ENCODE measurements at regions not wholly inside any gene's neighbourhood (a gene's known extent, or its start where the extent isn't known, plus 50 kb on each side); places are given as distances from the start of the nearest gene placed in this dataset.

DNA sequence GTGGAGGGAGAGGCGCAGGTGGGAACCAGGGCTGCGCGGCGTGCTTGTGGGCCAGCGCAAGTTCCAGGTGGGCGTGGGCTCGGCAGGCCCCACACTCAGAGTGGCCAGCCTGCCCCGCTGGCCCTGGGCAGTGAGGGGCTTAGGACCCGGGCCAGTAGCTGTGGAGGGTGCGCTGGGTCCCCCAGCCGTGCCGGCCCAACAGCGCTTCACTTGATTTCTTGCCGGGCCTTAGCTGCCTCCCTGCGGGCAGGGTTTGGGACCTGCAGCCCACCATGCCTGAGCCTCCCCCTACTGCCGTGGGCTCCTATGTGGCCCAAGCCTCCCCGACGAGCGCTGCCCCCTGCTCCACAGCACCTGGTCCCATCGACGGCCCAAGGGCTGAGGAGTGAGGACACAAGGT, 1636.9 kb upstream of the SLC39A10 start:
- DNase-seq = no peak

DNA sequence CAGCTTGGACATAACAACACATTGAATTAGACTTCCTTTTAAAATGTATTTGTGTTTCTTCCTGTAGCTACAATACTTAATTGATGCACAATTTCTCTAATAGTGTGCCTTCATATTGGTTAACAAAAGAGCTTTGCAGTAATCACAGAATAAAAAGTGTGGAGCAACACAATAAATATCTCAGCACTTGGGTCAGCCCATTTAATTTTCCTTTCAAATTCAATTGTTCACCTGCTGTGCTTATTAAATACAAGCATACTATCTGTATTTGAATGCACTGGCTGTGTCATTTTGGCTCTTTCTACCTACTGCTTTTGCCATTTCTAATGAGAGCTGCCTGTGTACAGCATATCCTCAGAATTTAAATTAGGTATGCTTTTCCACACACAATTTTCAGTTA, 1641.3 kb upstream of the SLC39A10 start:
- no peak for DNase-seq

- no peak for DNase-seq
Observed at GRCh38 chr2:194014639-194015038, 1642.4 kb upstream of the SLC39A10 start.

DNA sequence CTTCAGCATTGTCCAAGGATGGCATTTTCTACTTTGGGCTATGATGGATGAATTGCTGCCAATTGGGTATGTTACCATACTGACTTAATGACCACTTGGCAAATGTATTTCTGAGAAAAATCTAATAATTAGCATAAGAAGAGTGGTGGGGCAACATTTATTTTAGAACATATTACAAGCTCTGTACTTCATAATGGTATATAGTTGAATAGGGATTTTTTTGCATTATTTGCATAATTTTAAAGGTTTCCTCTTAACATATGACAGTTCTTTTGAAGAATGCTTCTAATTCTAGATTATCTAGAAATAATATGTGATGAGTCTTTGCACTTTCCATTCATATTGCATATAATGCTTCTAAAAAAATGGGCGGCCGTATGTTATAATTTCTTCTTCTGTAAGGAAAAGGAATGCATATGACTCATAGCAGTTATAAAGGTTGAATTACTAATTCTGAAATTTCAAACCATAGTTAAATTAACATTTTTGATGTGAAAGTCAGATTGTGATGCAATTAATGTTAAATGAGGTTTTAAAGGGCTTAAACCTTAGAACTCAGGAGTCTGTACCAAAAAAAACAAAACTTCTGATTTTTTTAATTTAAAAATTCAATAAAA, 1652.3 kb upstream of the SLC39A10 start:
- no peak for DNase-seq

DNA sequence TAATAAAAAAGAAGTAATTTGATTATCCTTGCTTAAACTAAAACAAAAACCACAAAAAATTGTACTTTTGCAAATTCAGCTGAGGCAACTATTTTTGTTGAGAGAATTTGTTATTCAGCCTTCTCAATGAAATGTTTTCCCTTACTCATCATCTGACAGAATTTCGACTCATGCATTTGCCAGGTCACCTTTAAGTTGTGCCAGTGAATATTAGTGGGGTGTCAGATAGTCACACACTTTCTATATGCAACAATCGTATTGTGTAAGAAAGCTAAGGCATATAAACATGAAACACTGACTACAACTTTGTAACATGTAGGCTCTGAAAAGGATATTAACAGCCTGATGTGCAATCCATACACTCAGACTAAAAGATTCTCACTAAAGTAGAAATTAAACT, 1653.1 kb upstream of the SLC39A10 start:
- no peak for DNase-seq

- DNase-seq = no peak
Observed at GRCh38 chr2:194002699-194003368, 1654.2 kb upstream of the SLC39A10 start.

DNA sequence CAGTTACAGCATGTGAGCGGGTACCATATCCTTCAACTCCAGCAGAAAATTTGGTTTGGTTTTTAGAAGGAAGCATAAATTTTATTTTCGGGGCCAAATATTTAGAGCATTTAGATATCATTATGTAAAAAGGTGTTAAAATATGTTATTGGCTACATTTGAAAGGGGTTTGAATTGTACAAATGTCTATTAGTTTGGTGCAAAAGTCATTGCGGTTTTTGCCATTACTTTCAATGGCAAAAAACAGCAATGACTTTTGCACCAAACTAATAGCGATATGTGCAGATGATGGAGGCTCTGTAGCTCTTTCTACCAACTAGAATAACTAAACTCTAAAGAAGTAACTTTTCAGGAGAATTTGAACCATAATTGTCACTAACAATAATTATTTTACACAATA, 1666.2 kb upstream of the SLC39A10 start:
- no peak for DNase-seq

DNA sequence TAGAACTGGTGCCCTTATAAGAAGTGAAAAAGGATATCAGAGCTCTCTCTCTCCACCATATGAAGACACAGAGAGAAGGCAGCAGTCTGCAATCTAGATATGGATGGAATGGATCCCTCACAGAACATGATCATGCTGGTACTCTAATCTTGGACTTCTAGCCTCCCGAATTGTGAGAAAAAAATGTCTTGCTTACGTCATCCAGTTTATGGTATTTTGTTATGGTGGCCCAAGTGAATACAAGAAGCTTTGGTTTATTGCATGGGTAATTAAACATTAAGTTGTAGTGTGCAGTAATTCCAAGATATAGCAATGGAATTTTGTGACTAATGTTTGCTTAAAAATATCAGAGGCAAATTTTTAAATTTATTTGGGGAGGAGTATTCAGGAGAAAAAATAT, 1667.4 kb upstream of the SLC39A10 start:
- no peak for DNase-seq

DNA sequence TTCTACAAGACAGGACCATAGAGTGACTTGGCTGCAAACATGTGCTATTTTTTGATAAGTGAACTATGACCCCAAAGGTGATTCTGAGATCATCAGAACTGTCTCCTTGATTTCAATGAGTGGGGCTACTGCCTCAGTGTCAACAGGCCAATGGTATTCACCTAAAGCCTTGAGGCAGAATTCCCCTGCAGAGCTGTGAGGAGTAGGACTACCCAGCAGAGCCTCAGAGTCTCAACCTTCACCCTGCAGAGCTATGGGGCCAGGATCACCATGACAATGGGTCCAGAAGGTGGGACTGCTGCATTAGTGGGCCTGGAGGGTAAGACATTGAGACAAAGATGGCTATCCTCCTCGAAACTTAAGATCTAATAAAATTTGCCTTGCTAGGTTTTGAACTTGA, 1668.2 kb upstream of the SLC39A10 start:
- no peak for DNase-seq

DNA sequence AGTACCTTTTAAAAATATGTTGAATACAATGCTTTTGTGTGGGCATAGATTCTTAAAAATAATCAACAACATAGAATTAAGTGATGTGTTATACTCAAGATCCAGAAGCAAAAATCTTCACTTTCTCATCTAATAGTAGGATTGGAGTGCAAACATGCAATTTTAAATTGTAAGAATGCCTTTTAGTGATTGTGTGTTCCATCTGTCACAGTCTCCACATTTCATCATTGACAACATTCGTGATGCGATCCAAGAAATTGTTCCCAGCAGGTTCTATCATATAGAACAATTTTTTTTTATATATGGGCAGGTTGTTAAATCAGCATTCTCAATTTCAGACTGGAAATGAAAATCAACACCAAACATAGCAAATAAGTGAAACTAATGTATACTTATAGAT, 1671.8 kb upstream of the SLC39A10 start:
- DNase-seq = no peak

- DNase-seq = no peak
Observed at GRCh38 chr2:193980599-193980998, 1676.4 kb upstream of the SLC39A10 start.

DNA sequence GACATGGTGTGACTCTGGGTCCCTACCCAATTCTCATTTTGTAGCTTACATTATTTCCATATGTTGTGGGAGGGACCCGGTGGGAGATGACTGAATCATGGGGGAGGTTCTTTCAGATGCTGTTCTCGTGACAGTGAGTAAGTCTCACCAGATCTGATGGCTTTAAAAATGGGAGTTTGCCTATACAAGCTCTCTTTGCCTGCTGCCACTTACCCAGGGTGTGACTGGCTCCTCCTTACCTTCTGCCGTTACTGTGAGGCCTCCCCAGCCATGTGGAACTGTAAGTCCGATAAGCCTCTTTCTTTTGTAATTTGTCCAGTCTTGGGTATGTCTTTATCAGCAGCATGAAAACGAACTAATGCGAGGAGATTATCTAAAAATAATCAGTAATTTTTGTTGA, 1683.2 kb upstream of the SLC39A10 start:
- no peak for DNase-seq

- no peak for DNase-seq
Observed at GRCh38 chr2:193966590-193966989, 1690.4 kb upstream of the SLC39A10 start.

DNA sequence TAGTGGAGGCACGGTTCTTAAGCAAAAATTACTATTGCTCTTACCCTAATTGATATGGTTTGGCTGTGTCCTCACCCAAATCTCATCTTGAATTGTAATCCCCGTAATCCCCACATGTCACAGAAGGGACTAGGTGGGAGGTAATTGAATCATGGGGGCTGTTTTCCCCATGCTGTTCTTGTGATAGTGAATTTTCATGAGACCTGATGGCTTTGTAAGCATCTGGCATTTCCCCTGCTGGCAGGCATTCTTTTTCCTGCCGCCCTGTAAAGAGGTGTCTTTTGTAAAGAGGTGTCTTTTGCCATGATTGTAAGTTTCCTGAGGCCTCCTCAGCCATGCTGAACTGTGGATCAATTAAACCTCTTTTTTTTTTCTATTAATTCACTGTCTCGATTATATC, 1691.8 kb upstream of the SLC39A10 start:
- DNase-seq = no peak

DNA sequence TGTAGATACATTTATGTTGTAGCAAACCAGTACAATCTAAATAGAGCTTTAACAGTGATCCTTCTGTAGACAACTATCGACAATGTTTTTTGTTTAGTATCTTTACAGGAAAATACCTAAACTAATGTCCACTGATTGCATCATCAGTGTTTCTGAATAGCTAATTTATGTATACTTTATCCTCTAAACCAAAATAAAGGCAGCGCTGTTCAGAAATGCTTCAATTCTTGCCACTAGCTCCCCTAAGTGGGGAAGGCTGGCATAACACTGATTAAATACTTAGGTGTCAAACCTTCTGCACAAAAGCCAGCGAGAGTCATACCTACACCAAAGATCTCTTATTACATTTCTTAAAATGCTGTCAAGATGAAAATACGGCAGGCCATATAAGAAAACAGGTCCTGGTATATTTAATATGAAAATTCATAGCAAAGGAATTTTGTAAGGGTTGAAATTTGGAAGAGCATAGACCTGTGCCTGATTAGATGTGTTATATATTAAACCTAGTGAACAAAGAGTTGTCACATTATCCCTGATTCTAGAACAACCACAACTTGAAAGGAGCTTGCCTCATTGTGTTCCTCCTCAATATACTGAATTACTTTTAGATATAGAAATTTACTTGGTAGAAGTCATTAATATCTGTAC, 1693.4 kb upstream of the SLC39A10 start:
- peak; percentile 46 for DNase-seq

DNA sequence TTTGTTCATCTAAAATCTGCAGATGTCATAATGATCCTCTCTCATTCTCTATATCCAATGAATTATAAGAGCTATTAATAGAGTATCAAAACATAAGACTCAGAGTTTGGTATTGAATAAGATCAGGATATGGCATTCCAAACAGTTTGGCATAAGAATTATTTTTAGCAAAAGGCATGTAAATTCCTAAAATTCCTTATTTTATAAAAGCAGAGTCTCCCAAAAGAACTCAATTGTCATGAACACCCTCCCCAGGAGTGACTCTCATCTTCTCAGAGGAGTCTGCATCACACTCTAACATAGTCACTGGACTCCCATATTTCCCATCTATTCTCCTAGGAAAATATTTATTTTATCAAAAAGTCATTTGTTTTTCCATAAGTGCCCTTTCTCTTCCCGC, 1710.2 kb upstream of the SLC39A10 start:
- DNase-seq = no peak

DNA sequence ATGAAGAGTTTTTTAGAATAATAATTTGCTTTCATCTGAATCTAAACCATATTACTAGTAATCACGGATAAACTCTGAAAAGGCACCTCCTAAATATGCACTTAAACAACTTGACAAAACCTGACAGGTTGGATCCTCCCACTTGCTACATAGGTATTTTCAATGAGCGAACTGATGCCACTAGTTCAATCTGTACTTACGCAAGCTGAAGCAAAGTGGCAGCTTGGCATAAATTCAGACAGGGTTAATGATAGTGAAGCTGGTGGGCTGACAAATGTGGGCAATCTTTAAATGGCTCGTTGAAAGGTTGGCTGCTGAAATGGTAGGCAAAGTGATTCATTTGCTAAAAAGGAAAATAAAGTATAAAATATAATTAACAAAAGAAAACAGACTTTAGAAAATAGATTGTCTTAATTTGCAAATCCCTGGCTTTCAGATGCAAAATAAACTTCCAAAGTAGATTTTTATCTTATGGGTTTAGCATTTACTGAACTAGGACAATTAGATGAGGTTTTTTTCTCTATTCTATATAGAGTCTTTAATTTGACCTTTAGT, 1713.5 kb upstream of the SLC39A10 start:
- DNase-seq = no peak

DNA sequence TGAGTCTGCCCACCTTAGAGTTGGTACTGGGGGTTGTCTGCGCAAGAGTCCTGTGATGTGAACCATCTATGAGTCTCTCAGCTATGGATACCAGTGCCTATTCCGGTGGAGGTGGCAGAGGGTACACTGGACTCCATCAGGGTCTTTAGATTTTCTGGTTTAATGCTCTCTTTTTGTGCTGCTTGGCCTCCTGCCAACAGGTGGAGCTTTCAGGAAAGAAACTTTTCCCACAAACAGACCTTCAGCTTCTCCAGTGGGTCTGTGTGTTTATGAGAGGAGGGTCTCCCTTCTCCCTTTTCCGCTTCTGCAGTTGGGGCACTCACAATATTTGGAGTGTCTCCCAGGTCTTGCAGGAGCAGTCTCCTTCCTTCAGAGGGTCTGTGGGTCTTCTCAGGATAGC, 1721.9 kb upstream of the SLC39A10 start:
- no peak for DNase-seq

- DNase-seq = no peak
Observed at GRCh38 chr2:193929131-193929530, 1727.9 kb upstream of the SLC39A10 start.

DNA sequence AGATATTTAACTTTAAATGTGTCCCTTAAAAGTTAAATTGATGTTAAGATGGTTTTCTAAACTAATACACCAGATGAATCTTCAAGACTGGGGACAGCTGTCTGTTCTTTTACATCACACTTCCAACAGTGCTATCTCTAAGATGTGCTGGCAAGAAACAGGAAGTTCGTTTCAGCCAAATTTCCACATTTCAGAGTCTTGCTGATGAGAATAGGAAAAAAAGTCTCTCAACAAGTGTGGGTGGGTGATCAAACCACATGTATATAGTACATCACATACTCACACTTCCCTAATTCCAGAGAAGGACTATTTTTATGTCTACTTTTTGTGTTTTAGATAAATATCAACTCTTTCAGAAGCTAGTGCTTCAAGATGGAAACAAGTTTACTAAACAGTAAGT, 1712.8 kb upstream of the TMEFF2 start:
- no peak for DNase-seq

DNA sequence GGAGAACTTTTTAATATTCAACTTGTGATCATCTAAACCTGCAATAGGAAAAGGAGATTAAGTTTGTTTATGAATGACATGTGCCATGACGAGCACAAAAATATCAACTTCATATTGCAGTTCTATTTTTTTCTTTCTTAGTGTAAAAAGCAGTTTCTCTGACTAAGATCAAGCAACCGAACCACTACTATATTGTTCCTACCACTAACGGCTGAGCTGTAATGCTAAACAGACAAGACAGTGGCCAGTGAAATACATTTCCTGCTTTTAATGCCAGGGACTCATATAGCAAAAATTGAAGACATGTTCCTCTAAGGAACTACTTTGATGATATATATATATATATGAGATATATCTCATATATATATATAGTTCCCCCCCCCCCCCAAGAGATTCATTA, 1705.6 kb upstream of the TMEFF2 start:
- no peak for DNase-seq

DNA sequence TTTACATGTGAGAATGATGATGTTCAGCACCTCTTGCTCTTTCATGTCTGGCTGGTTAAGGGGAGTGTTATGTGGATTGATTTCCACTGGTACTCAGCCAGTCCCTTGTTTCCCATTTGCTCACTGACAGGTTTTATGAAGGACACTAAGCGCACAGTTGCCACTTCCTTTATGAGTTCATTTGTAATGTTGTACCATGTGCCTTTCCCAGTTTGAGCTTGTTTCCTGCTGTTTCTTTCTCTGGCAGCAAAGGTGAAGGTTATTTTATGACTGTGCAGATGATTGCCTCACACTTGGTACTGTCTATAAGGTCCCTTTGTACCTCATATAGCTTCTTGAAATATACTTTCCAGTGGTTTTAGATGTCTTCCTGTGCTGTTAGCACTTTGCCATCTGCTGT, 1700.5 kb upstream of the TMEFF2 start:
- DNase-seq = no peak

GRCh38 chr2:193894081-193894480, 1699.3 kb upstream of the TMEFF2 start:
- DNase-seq = no peak

DNA sequence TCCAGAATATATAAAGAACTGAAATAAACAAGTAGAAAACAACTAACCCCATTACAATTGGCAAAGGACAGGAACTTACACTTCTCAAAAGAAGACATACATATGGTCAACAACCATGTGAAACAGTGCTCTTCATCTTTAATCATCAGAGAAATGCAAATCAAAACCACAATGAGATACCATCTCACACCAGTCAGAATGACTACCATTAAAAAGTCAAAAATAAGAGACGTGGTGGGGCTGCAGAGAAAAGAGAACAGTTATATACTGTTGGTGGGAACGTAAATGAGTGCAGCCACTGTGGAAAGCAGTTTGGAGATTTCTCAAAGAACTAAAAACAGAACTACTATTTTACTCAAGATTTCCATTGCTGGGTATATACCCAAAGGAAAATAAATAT, 1696.3 kb upstream of the TMEFF2 start:
- no peak for DNase-seq

Measured in NCI-H510A treated with DMSO at 0.1 percent for 48 hours (cell line).